ENCODE measurements at regions not wholly inside any gene's neighbourhood (a gene's known extent, or its start where the extent isn't known, plus 50 kb on each side); places are given as distances from the start of the nearest gene placed in this dataset.

GRCh38 chr5:138663009-138663408 is 87.8 kb upstream of the HSPA9 start:
- Histone ChIP-seq H3K4me1 (ENCODE audit: insufficient read depth, low read length, poor library complexity, severe bottlenecking) (peaks cover 7% of the 10 kb centered on the region), H3K4me2 (ENCODE audit: low read depth, low read length, poor library complexity, severe bottlenecking) (no peak overlapping the region), H3F3A (ENCODE audit: low read depth) (no peaks in the 10 kb centered on the region), H3K9me3 (ENCODE audit: insufficient read depth, low read depth, low read length) (no peaks in the 10 kb centered on the region), H3K9ac (ENCODE audit: low read depth, low read length, poor library complexity, severe bottlenecking) (no peak overlapping the region), H4K20me1 (ENCODE audit: insufficient read depth, low read length, poor library complexity, severe bottlenecking) (no peaks in the 10 kb centered on the region), H3K9me2 (replicated peaks; ENCODE audit: low read depth, low read length) (no peaks in the 10 kb centered on the region), H2AFZ (ENCODE audit: low read length) (no peak overlapping the region), H3K4me3 (ENCODE audit: low read length, poor library complexity, severe bottlenecking) (no peak overlapping the region), H3K27me3 (ENCODE audit: insufficient read depth, low read length, poor library complexity, severe bottlenecking) (peaks cover 97% of the 10 kb centered on the region), H3K79me2 (ENCODE audit: insufficient read depth, low read length) (no peaks in the 10 kb centered on the region), H3K36me3 (ENCODE audit: insufficient read depth, low read length) (no peaks in the 10 kb centered on the region)
- TF ChIP-seq EZH2phosphoT487 (IDR thresholded peaks at IDR 0.05; ENCODE audit: borderline replicate concordance) (no peak), CTCF (conservative IDR thresholded peaks at IDR 0.05; ENCODE audit: low read length) (no peak)

- Histone ChIP-seq H3K9me2 (replicated peaks; ENCODE audit: low read depth, low read length) (no peaks in the 10 kb centered on the region), H3K9me3 (ENCODE audit: insufficient read depth, low read depth, low read length) (no peaks in the 10 kb centered on the region), H3K36me3 (ENCODE audit: insufficient read depth, low read length) (no peaks in the 10 kb centered on the region), H3K79me2 (ENCODE audit: insufficient read depth, low read length) (no peaks in the 10 kb centered on the region), H3K9ac (ENCODE audit: low read depth, low read length, poor library complexity, severe bottlenecking) (no peak overlapping the region), H3K4me3 (ENCODE audit: low read length, poor library complexity, severe bottlenecking) (no peak overlapping the region), H3F3A (ENCODE audit: low read depth) (no peaks in the 10 kb centered on the region), H3K4me1 (ENCODE audit: insufficient read depth, low read length, poor library complexity, severe bottlenecking) (peaks cover 7% of the 10 kb centered on the region), H3K27me3 (ENCODE audit: insufficient read depth, low read length, poor library complexity, severe bottlenecking) (peaks cover 97% of the 10 kb centered on the region), H4K20me1 (ENCODE audit: insufficient read depth, low read length, poor library complexity, severe bottlenecking) (no peaks in the 10 kb centered on the region), H2AFZ (ENCODE audit: low read length) (no peak overlapping the region), H3K4me2 (ENCODE audit: low read depth, low read length, poor library complexity, severe bottlenecking) (no peak overlapping the region)
- TF ChIP-seq EZH2phosphoT487 (IDR thresholded peaks at IDR 0.05; ENCODE audit: borderline replicate concordance) (no peak), CTCF (conservative IDR thresholded peaks at IDR 0.05; ENCODE audit: low read length) (no peak)
Measured at GRCh38 chr5:138662599-138662998, 87.4 kb upstream of the HSPA9 start.

DNA sequence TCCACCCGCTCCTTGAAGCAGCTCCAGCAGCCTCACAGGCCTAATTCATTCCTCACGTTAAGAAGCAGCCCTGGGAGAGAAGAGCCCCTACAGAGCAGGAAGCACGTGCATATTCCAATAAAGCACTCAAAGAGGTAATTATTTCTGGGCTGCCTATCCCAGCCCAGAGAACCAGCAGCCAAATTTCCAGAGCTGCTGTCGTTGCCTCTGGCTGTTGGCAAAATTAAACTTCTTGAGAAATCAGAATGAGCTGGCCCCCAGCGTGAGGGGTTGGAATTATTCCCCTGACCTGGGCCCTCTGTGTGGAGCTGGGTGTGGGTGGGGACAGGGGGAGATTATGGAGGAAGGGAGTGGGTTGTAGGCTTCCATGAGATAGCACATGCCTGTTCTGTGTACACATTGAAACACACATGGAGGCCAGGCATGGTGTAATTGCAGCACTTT is 86.8 kb upstream of the HSPA9 start:
- TF ChIP-seq EZH2phosphoT487 (IDR thresholded peaks at IDR 0.05; ENCODE audit: borderline replicate concordance) (no peak), CTCF (conservative IDR thresholded peaks at IDR 0.05; ENCODE audit: low read length) (no peak)

More for the DNA sequence above, 86.8 kb upstream of the HSPA9 start:
- H3K27me3 ChIP-seq (ENCODE audit: insufficient read depth, low read length, poor library complexity, severe bottlenecking) = peaks cover 99% of the 10 kb centered on the region
- no peaks in the 10 kb centered on the region for H3K9me2 ChIP-seq (replicated peaks; ENCODE audit: low read depth, low read length)
- H3K79me2 ChIP-seq (ENCODE audit: insufficient read depth, low read length) = no peaks in the 10 kb centered on the region
- H2AFZ ChIP-seq (ENCODE audit: low read length) = no peak overlapping the region
- H3K4me1 ChIP-seq (ENCODE audit: insufficient read depth, low read length, poor library complexity, severe bottlenecking) = peaks cover 7% of the 10 kb centered on the region
- no peaks in the 10 kb centered on the region for H3K9me3 ChIP-seq (ENCODE audit: insufficient read depth, low read depth, low read length)
- H3F3A ChIP-seq (ENCODE audit: low read depth) = no peaks in the 10 kb centered on the region
- H3K4me2 ChIP-seq (ENCODE audit: low read depth, low read length, poor library complexity, severe bottlenecking) = no peak overlapping the region
- no peak overlapping the region for H3K4me3 ChIP-seq (ENCODE audit: low read length, poor library complexity, severe bottlenecking)
- no peaks in the 10 kb centered on the region for H4K20me1 ChIP-seq (ENCODE audit: insufficient read depth, low read length, poor library complexity, severe bottlenecking)
- H3K36me3 ChIP-seq (ENCODE audit: insufficient read depth, low read length) = no peaks in the 10 kb centered on the region
- H3K9ac ChIP-seq (ENCODE audit: low read depth, low read length, poor library complexity, severe bottlenecking) = no peak overlapping the region
